IgD-negative memory B cell (primary cell): ENCODE measurements at regions not wholly inside any gene's neighbourhood (a gene's known extent, or its start where the extent isn't known, plus 50 kb on each side); places are given as distances from the start of the nearest gene placed in this dataset.

Source experiments
- H3K27ac Mint-ChIP-seq, 3 donors: one replicate each; pipeline ENCODE4 v1.8.0; 2020 to 2022; ENCODE audit warnings: mild to moderate bottlenecking in 3 of 3, mixed read lengths in 3 of 3, moderate library complexity in 1 of 3
- H3K27me3 Mint-ChIP-seq: one replicate; pipeline ENCODE4 v1.8.0; 2021; ENCODE audit warnings: mixed read lengths
- H3K36me3 Mint-ChIP-seq: one replicate; pipeline ENCODE4 v1.8.0; 2020; ENCODE audit warnings: mild to moderate bottlenecking, mixed read lengths
- H3K4me1 Mint-ChIP-seq, 3 donors: one replicate each; pipeline ENCODE4 v1.8.0; 2020 to 2022; ENCODE audit warnings: mixed read lengths in 3 of 3, mild to moderate bottlenecking in 1 of 3
- H3K4me3 Mint-ChIP-seq, 4 donors: one replicate each; pipeline ENCODE4 v1.8.0; 2020 to 2022; ENCODE audit warnings: mild to moderate bottlenecking in 4 of 4, mixed read lengths in 4 of 4, moderate library complexity in 3 of 4
- H3K9me3 Mint-ChIP-seq, 3 donors: one replicate each; pipeline ENCODE4 v1.8.0; 2020 to 2021; ENCODE audit warnings: mixed read lengths in 3 of 3, mild to moderate bottlenecking in 1 of 3

- Mint-ChIP-seq H3K9me3 (peaks cover 0 to 1% (median 0%) of the 10 kb centered on the region in 3 donors), H3K27ac (no peak overlapping the region)
These were observed 135.1 kb downstream of the EDN3 start for GRCh38 chr20:59435518-59435917.

GRCh38 chr20:59437601-59438031, 137.2 kb downstream of the EDN3 start:
- Mint-ChIP-seq H3K9me3 (no peaks in the 10 kb centered on the region), H3K4me1 (no peaks in the 10 kb centered on the region), H3K27me3 (peaks cover 11% of the 10 kb centered on the region)

More at GRCh38 chr20:59435518-59435917, 135.1 kb downstream of the EDN3 start:
- Mint-ChIP-seq H3K36me3 (peaks cover 2% of the 10 kb centered on the region), H3K4me3 (no peak overlapping the region), H3K4me1 (no peaks in the 10 kb centered on the region), H3K27me3 (peaks cover 4% of the 10 kb centered on the region)

GRCh38 chr20:59438201-59438600, 137.8 kb downstream of the EDN3 start:
- no peak overlapping the region for H3K4me3 Mint-ChIP-seq
- no peaks in the 10 kb centered on the region for H3K36me3 Mint-ChIP-seq
- no peaks in the 10 kb centered on the region for H3K4me1 Mint-ChIP-seq
- H3K9me3 Mint-ChIP-seq, result no peaks in the 10 kb centered on the region
- H3K27me3 Mint-ChIP-seq, result peaks cover 14% of the 10 kb centered on the region
- no peak overlapping the region for H3K27ac Mint-ChIP-seq

More at GRCh38 chr20:59437601-59438031, 137.2 kb downstream of the EDN3 start:
- H3K4me3 Mint-ChIP-seq, result no peak overlapping the region
- H3K27ac Mint-ChIP-seq, result no peak overlapping the region
- H3K36me3 Mint-ChIP-seq, result no peaks in the 10 kb centered on the region

GRCh38 chr20:59439243-59439642, 138.8 kb downstream of the EDN3 start:
- Mint-ChIP-seq H3K4me3 (no peak overlapping the region), H3K36me3 (no peaks in the 10 kb centered on the region), H3K9me3 (no peaks in the 10 kb centered on the region), H3K27ac (no peak overlapping the region), H3K4me1 (no peaks in the 10 kb centered on the region), H3K27me3 (peaks cover 17% of the 10 kb centered on the region)

DNA sequence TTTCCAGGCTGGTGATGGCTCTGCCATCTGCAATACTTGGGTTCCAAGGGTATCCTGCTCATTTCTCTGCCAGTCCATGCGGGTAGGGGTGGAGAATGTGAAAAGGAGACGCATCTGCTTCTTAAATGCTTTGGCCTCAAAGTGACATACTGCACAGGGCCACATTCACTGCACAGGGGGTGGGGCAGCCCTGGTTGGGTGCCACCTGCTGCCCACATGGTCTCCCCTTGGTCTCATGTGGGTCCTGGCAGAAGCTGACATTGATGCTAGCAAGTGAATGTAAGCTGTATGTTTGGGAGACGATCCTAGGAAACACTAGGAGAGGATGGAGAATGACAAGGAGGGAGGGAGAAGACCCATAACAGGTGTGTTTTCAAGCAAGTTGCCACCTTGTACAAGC, 140.9 kb downstream of the EDN3 start:
- no peaks in the 10 kb centered on the region for H3K36me3 Mint-ChIP-seq
- H3K4me1 Mint-ChIP-seq, result no peaks in the 10 kb centered on the region
- no peak overlapping the region for H3K27ac Mint-ChIP-seq
- H3K27me3 Mint-ChIP-seq, result peaks cover 21% of the 10 kb centered on the region
- no peaks in the 10 kb centered on the region for H3K9me3 Mint-ChIP-seq
- no peak overlapping the region for H3K4me3 Mint-ChIP-seq

DNA sequence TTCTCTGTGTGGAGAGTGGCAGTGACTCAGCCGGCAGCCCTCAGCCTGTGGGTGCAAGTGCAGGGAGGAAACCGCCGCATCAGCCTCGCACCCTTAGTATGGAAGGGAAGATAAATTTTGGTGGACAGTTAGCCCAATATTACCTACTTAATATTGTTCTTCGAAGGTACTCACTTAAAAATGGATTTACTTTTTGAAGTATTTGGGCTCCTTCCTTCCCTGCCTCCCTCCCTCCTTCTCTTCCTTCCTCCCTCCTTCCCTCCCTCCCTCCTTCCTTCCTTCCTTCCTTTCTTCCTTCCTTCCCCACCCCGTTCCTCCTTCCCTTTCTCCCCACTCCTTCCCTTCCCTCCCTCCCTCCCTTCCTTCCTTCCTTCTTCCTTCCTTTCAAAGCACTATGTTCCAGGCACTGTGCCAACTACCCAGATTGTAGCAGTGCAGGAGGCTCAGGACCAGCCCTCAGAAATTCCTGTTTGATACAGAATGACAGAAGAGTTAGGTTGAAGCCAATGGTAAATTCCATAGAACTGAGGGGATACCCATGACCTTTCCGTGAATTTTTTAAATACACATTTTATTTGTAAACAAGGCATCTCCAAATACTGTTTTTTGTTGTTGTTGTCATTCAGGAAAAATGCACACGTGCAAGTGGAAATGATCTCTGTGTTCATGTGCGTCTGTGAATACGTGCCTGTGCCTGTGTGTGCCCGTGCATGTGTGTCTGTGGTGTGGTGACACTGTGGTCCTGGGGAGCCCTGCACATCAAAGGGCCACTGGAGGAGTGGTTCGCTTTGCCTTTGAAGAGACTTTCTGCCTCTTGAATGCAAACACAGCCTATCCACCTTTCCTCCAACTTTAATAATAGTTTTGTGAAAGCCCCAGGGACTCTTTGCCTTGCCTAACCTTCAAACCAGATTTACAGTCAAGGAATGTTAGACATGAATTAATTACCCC, 141.7 kb downstream of the EDN3 start:
- Mint-ChIP-seq H3K4me1 (no peaks in the 10 kb centered on the region), H3K4me3 (no peak overlapping the region), H3K36me3 (no peaks in the 10 kb centered on the region), H3K27ac (no peak overlapping the region), H3K9me3 (no peaks in the 10 kb centered on the region), H3K27me3 (peaks cover 27% of the 10 kb centered on the region)

DNA sequence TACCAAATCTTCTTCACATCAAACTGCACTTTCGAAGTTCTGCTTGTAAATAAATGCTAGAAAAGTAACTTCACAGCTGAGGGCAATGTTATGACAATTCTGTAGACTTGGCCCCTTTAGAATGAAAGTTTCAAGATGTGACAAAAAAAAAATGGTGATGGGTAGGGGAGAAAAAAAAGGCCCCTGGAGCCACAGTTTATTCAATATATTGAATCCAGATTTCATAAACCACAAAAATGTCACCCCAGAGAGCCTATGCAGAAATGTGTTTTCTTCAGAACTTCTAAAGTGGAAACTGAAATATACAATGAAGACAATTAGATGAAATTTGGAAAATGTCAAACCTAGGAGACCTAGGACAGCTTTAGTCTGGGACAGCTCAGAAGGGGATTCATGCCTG, 143.1 kb downstream of the EDN3 start:
- Mint-ChIP-seq H3K36me3 (no peaks in the 10 kb centered on the region), H3K27me3 (peaks cover 35% of the 10 kb centered on the region), H3K4me1 (no peaks in the 10 kb centered on the region), H3K9me3 (no peaks in the 10 kb centered on the region), H3K4me3 (no peak overlapping the region), H3K27ac (no peak overlapping the region)

DNA sequence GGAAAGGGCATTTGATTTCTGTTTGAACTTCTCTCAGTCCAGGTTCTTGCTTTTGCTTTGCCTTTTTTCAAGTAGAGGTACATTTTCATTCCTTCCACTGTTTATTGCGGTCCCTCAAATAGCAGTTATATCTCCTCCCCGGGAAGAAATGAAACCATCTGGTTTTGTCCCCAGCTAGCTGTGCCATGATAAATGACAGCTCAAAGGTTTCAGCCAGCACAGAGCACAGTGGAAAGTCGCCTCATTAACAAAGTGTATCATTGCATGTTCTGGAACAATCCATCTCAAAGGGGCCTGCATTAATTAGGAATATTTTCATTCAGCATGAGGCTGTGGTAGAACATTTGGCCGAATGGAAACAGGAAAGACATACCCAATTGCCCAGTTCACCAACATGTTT, 146.0 kb downstream of the EDN3 start:
- Mint-ChIP-seq H3K27me3 (peaks cover 46% of the 10 kb centered on the region), H3K4me3 (no peak overlapping the region), H3K4me1 (no peaks in the 10 kb centered on the region), H3K36me3 (no peaks in the 10 kb centered on the region), H3K9me3 (no peaks in the 10 kb centered on the region), H3K27ac (no peak overlapping the region)

GRCh38 chr20:59448196-59448595, 147.8 kb downstream of the EDN3 start:
- H3K27me3 Mint-ChIP-seq, result peaks cover 49% of the 10 kb centered on the region
- no peaks in the 10 kb centered on the region for H3K9me3 Mint-ChIP-seq
- no peaks in the 10 kb centered on the region for H3K36me3 Mint-ChIP-seq
- no peaks in the 10 kb centered on the region for H3K4me1 Mint-ChIP-seq
- H3K27ac Mint-ChIP-seq, result peak overlapping the region in 1 of 3 donors; percentile 85
- H3K4me3 Mint-ChIP-seq, result no peak overlapping the region

DNA sequence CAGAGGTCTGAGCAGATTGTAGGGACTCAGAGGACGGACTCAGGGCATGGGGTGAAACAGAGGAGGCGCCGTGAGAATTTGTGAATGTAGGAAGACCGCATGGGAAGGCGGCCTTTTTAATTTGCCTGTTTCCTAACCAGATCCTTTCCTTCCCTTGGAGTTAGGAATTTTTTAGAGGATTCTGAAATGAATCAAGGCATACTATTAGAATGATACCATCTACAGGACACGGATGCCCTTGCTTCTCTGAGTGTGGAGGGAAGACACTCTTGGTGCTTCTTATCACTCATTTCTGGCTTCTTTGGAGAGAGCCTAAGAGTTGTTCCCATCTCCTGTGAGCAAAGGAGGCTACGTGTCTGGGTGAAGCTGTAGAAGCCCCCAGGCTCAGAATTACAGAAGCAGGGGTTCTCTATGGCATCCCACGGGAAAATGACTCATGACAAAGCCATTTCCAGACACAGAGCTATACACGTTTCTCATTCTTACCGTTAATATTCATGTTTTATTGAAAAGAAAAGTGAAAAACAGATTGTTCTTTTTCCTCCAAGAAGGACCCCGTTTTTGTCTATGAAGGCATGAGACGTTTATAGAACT, 148.5 kb downstream of the EDN3 start:
- Mint-ChIP-seq H3K27ac (no peak overlapping the region), H3K4me1 (no peaks in the 10 kb centered on the region), H3K36me3 (no peaks in the 10 kb centered on the region), H3K9me3 (no peaks in the 10 kb centered on the region), H3K4me3 (no peak overlapping the region), H3K27me3 (peaks cover 47% of the 10 kb centered on the region)

GRCh38 chr20:59451066-59451630, 150.7 kb downstream of the EDN3 start:
- no peaks in the 10 kb centered on the region for H3K4me1 Mint-ChIP-seq
- peaks cover 1% of the 10 kb centered on the region for H3K36me3 Mint-ChIP-seq
- H3K27ac Mint-ChIP-seq, result no peak overlapping the region
- H3K27me3 Mint-ChIP-seq, result peaks cover 46% of the 10 kb centered on the region
- H3K9me3 Mint-ChIP-seq, result no peaks in the 10 kb centered on the region
- H3K4me3 Mint-ChIP-seq, result no peak overlapping the region

GRCh38 chr20:59451641-59452040, 151.2 kb downstream of the EDN3 start:
- Mint-ChIP-seq H3K4me1 (no peaks in the 10 kb centered on the region), H3K9me3 (no peaks in the 10 kb centered on the region), H3K27ac (no peak overlapping the region), H3K4me3 (no peak overlapping the region), H3K27me3 (peaks cover 48% of the 10 kb centered on the region), H3K36me3 (peaks cover 1% of the 10 kb centered on the region)

GRCh38 chr20:59452856-59453255, 151.5 kb upstream of the PHACTR3 start:
- no peak overlapping the region for H3K27ac Mint-ChIP-seq
- no peak overlapping the region for H3K4me3 Mint-ChIP-seq
- peaks cover 45% of the 10 kb centered on the region for H3K27me3 Mint-ChIP-seq
- no peaks in the 10 kb centered on the region for H3K4me1 Mint-ChIP-seq
- H3K36me3 Mint-ChIP-seq, result peaks cover 1% of the 10 kb centered on the region
- H3K9me3 Mint-ChIP-seq, result no peaks in the 10 kb centered on the region

- Mint-ChIP-seq H3K4me1 (no peaks in the 10 kb centered on the region), H3K27ac (no peak overlapping the region), H3K4me3 (no peak overlapping the region), H3K36me3 (peaks cover 1% of the 10 kb centered on the region), H3K9me3 (peaks cover 0 to 6% (median 0%) of the 10 kb centered on the region in 3 donors), H3K27me3 (peaks cover 41% of the 10 kb centered on the region)
These were observed 150.4 kb upstream of the PHACTR3 start for GRCh38 chr20:59453759-59454560.
